Spleen (tissue), 11 donors: ENCODE measurements at regions not wholly inside any gene's neighbourhood (a gene's known extent, or its start where the extent isn't known, plus 50 kb on each side); places are given as distances from the start of the nearest gene placed in this dataset.

Experiments
- DNase-seq: peaks from one replicate; pipeline ENCODE4 v3.0.0-alpha.2; 2020
- H3K27ac ChIP-seq, 8 donors: fragments of 200-600 bp; sonication (generic) in 7 of 8; 1 replicate in 4 of 8; 2 replicates in 4 of 8; pipeline versions ENCODE4 v1.5.0 to v1.8.0; 2016 to 2021; ENCODE audit warnings: inconsistent platforms in 4 of 8, mild to moderate bottlenecking in 4 of 8, moderate library complexity in 1 of 8
- H3K27me3 ChIP-seq, 7 donors: fragments of 200-600 bp; sonication (generic) in 6 of 7; replicated peaks in 1 of 7; 1 replicate in 4 of 7; 2 replicates in 3 of 7; pipeline versions ENCODE4 v1.5.0 to v1.8.0; 2016 to 2021; ENCODE audit warnings: inconsistent platforms in 3 of 7, mild to moderate bottlenecking in 1 of 7
- H3K36me3 ChIP-seq, 6 donors: fragments of 200-600 bp; sonication (generic) in 5 of 6; 1 replicate in 4 of 6; 2 replicates in 2 of 6; pipeline versions ENCODE4 v1.5.0 to v1.8.0; 2016 to 2021; ENCODE audit warnings: inconsistent platforms in 2 of 6
- H3K4me1 ChIP-seq, 6 donors: fragments of 200-600 bp; sonication (generic) in 5 of 6; 1 replicate in 3 of 6; 2 replicates in 3 of 6; pipeline versions ENCODE4 v1.5.0 to v1.8.0; 2016 to 2021; ENCODE audit warnings: inconsistent platforms in 3 of 6
- H3K4me3 ChIP-seq, 8 donors: fragments of 200-600 bp; sonication (generic) in 7 of 8; 1 replicate in 4 of 8; 2 replicates in 4 of 8; pipeline versions ENCODE4 v1.5.0 to v1.8.0; 2016 to 2021; ENCODE audit warnings: inconsistent platforms in 4 of 8, mild to moderate bottlenecking in 4 of 8, moderate library complexity in 2 of 8
- H3K9me3 ChIP-seq, 8 donors: fragments of 200-600 bp; sonication (generic) in 7 of 8; 1 replicate in 4 of 8; 2 replicates in 4 of 8; pipeline versions ENCODE4 v1.5.0 to v1.8.0; 2016 to 2021; ENCODE audit warnings: inconsistent platforms in 4 of 8
- CTCF ChIP-seq, 11 experiments: fragments of 200-600 bp in 7 of 11; fragments of 450-650 bp in 4 of 11; sonication (generic) in 4 of 11; IDR thresholded peaks in 8 of 11; conservative IDR thresholded peaks in 3 of 11; 1 replicate in 7 of 11; 2 replicates in 4 of 11; pipeline versions ENCODE4 v1.4.0 to v1.8.0; 2016 to 2021; ENCODE audit warnings: antibody characterized with exemption in 11 of 11, inconsistent platforms in 4 of 11, mild to moderate bottlenecking in 1 of 11
- POLR2A ChIP-seq, 3 donors: fragments of 450-650 bp; IDR thresholded peaks; one replicate each; pipeline ENCODE4 v1.5.1; 2017; ENCODE audit warnings: antibody characterized with exemption in 3 of 3, mild to moderate bottlenecking in 1 of 3
- POLR2AphosphoS5 ChIP-seq, 3 donors: sonication (generic); formaldehyde crosslinking; IDR thresholded peaks; one replicate each; pipeline ENCODE4 v1.5.1; 2017; ENCODE audit warnings: antibody characterized with exemption in 3 of 3
- WGBS, 5 donors: extraction: QIAGEN DNeasy Blood & Tissue Kit in 3 of 5; methylation state at CpG; one replicate each; pipeline versions ENCODE4 v1.1.5 to v1.1.7; 2013 to 2018; 5-methylcytosine and 5-hydroxymethylcytosine counted together
- intact Hi-C: fragments of 100-400 bp; cut with DNase I; formaldehyde crosslinking; loops from one replicate; pipeline ENCODE4 v1.15.0; 2023; ENCODE audit warnings: low total_unique reads
- donor health status: healthy with polysubstance abuse.
- donor health status: DM: no; HTN: no; CAD: no; lungs with moderate emphysema.
- donor health status: DM: no; HTN: no; CAD: no.
- donor health status: Bipolar disorder and iron deficiency.
- donor health status: healthy.
- donor health status: DM: no; HTN: no; CAD: no.
- donor health status: DM: yes; HTN: yes; CAD: no.

GRCh38 chr14:97644365-97644764 is 847.2 kb downstream of the VRK1 start:
- intact Hi-C loops = no loop called here
- 73 to 82% (median 81%) methylated on average over 1 of the region's 1 CpG for WGBS, 5 donors
- no peaks in the 10 kb centered on the region for H3K4me1 ChIP-seq

DNA sequence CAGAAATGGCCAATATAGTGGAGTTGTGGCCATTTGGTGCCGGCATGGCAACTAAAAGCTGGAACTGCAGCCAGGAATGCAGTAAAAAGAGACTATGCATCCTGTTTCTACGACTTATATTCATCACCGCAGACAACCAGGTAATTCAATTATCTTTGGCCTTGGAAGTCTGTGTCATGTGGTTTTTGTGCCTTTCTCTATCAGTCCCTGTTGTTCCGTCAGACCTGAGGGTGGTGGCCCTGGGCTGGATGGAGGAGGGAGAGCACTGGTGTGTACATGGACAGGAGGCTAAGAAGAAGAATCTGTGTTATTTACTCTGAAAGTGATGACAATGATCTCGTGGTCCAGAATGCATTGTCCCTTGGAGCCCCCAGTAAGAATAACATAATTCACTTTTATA is 852.6 kb downstream of the VRK1 start:
- TF ChIP-seq POLR2A (IDR thresholded peaks at IDR 0.05) (no peak), POLR2AphosphoS5 (IDR thresholded peaks at IDR 0.05) (no peak), CTCF (IDR thresholded peaks at IDR 0.05 in 8 of 11, conservative IDR thresholded peaks at IDR 0.05 in 3 of 11) (no peak)
- H3K36me3 ChIP-seq = no peaks in the 10 kb centered on the region
- H3K9me3 ChIP-seq = no peaks in the 10 kb centered on the region
- 73 to 91% (median 78%) methylated on average over 5 of the region's 5 CpGs for WGBS, 5 donors
- DNase-seq = no peak
- H3K4me3 ChIP-seq = no peak overlapping the region
- intact Hi-C loops = no loop called here
- H3K4me1 ChIP-seq = no peaks in the 10 kb centered on the region
- H3K27me3 ChIP-seq = no peaks in the 10 kb centered on the region
- H3K27ac ChIP-seq = no peak overlapping the region

More at GRCh38 chr14:97644365-97644764, 847.2 kb downstream of the VRK1 start:
- no peak for DNase-seq
- Histone ChIP-seq H3K27me3 (no peaks in the 10 kb centered on the region), H3K9me3 (no peaks in the 10 kb centered on the region), H3K27ac (no peak overlapping the region), H3K4me3 (no peak overlapping the region), H3K36me3 (no peaks in the 10 kb centered on the region)
- TF ChIP-seq POLR2AphosphoS5 (IDR thresholded peaks at IDR 0.05) (no peak), POLR2A (IDR thresholded peaks at IDR 0.05) (no peak), CTCF (IDR thresholded peaks at IDR 0.05 in 8 of 11, conservative IDR thresholded peaks at IDR 0.05 in 3 of 11) (no peak)

- WGBS, 5 donors = 61 to 75% (median 62%) methylated on average over 5 of the region's 5 CpGs
- H3K4me1 ChIP-seq = no peaks in the 10 kb centered on the region
- H3K27ac ChIP-seq = no peak overlapping the region
- no peaks in the 10 kb centered on the region for H3K27me3 ChIP-seq
- no peaks in the 10 kb centered on the region for H3K36me3 ChIP-seq
- no peak for DNase-seq
- intact Hi-C loops = no loop called here
- no peak for TF ChIP-seq POLR2AphosphoS5 (IDR thresholded peaks at IDR 0.05)
- TF ChIP-seq POLR2A (IDR thresholded peaks at IDR 0.05) = no peak
- TF ChIP-seq CTCF (IDR thresholded peaks at IDR 0.05 in 8 of 11, conservative IDR thresholded peaks at IDR 0.05 in 3 of 11) = no peak
- H3K4me3 ChIP-seq = no peak overlapping the region
- H3K9me3 ChIP-seq = no peaks in the 10 kb centered on the region
Observed at GRCh38 chr14:97655169-97655948, 858.2 kb downstream of the VRK1 start.

DNA sequence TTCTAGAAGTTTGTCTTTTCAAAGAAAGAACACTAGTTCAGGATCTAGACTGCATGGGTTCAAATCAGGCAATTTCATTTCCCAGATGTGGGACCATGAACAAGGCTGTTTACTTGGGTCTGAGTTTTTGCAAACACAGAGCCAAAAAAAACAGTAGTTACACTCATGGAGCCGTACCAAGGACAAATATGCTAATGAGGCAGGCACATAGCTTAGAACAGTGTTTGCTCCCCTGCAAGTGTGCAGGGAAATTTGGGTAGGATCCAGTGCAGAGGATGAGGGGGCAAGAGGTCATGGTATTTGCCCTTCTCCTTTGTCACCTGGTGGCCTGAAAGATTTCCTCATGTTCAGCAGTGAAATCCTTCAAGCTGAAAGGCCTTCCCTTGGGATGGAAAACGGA is 860.4 kb downstream of the VRK1 start:
- intact Hi-C loops = no loop called here
- H3K4me3 ChIP-seq = no peak overlapping the region
- WGBS, 5 donors = 70 to 90% (median 80%) methylated on average over 2 of the region's 2 CpGs

More for the DNA sequence above, 860.4 kb downstream of the VRK1 start:
- Histone ChIP-seq H3K9me3 (no peaks in the 10 kb centered on the region), H3K27ac (no peak overlapping the region), H3K4me1 (no peaks in the 10 kb centered on the region), H3K36me3 (no peaks in the 10 kb centered on the region), H3K27me3 (no peaks in the 10 kb centered on the region)
- no peak for DNase-seq
- TF ChIP-seq CTCF (IDR thresholded peaks at IDR 0.05 in 8 of 11, conservative IDR thresholded peaks at IDR 0.05 in 3 of 11) = no peak
- TF ChIP-seq POLR2A (IDR thresholded peaks at IDR 0.05) = no peak
- TF ChIP-seq POLR2AphosphoS5 (IDR thresholded peaks at IDR 0.05) = no peak
